H9 (cell line): ENCODE measurements at regions not wholly inside any gene's neighbourhood (a gene's known extent, or its start where the extent isn't known, plus 50 kb on each side); places are given as distances from the start of the nearest gene placed in this dataset.

Experiments used
- DNase-seq: peaks from one replicate; pipeline ENCODE4 v3.0.0-alpha.2; 2017
- H2AFZ ChIP-seq: one replicate; pipeline ENCODE4 v1.6.1; 2013; ENCODE audit warnings: mild to moderate bottlenecking, low read length, control low read depth, moderate library complexity
- H2AK5ac ChIP-seq: 2 replicates; pipeline ENCODE4 v1.6.1; 2013; ENCODE audit warnings: low read length, control low read depth, mixed read lengths; ENCODE audit not compliant: insufficient read length
- H2BK120ac ChIP-seq: one replicate; pipeline ENCODE4 v1.6.1; 2013; ENCODE audit warnings: low read depth, mild to moderate bottlenecking, low read length, control low read depth, inconsistent platforms; ENCODE audit not compliant: poor library complexity, severe bottlenecking
- H2BK12ac ChIP-seq: 2 replicates; pipeline ENCODE4 v1.6.1; 2013; ENCODE audit warnings: low read length, control low read depth, mixed read lengths, low read depth; ENCODE audit not compliant: insufficient read length
- H2BK15ac ChIP-seq: 2 replicates; pipeline ENCODE4 v1.6.1; 2013; ENCODE audit warnings: low read depth, low read length, control low read depth
- H2BK20ac ChIP-seq: one replicate; pipeline ENCODE4 v1.6.1; 2013; ENCODE audit warnings: low read depth, mild to moderate bottlenecking, low read length, control low read depth, inconsistent platforms; ENCODE audit not compliant: poor library complexity, severe bottlenecking
- H2BK5ac ChIP-seq: 2 replicates; pipeline ENCODE4 v1.6.1; 2013; ENCODE audit warnings: low read length, control low read depth, mixed read lengths; ENCODE audit not compliant: insufficient read length
- H3K14ac ChIP-seq: 2 replicates; pipeline ENCODE4 v1.6.1; 2013; ENCODE audit warnings: low read length, control low read depth; ENCODE audit not compliant: insufficient read depth
- H3K18ac ChIP-seq: 2 replicates; pipeline ENCODE4 v1.6.1; 2013; ENCODE audit warnings: low read depth, mild to moderate bottlenecking, mixed read lengths, low read length, control low read depth; ENCODE audit not compliant: insufficient read length
- H3K23ac ChIP-seq: 2 replicates; pipeline ENCODE4 v1.6.1; 2013; ENCODE audit warnings: low read length, control low read depth, mixed read lengths, low read depth; ENCODE audit not compliant: insufficient read length
- H3K23me2 ChIP-seq: 2 replicates; pipeline ENCODE4 v1.6.1; 2013; ENCODE audit warnings: low read depth, mild to moderate bottlenecking, mixed read lengths, low read length, control low read depth; ENCODE audit not compliant: insufficient read length, poor library complexity, severe bottlenecking
- H3K27ac ChIP-seq: 2 replicates; pipeline ENCODE4 v1.5.1; 2013; ENCODE audit warnings: low read length, control low read depth, mixed read lengths, low read depth; ENCODE audit not compliant: insufficient read length
- H3K27me3 ChIP-seq: 2 replicates; pipeline ENCODE4 v1.6.1; 2013; ENCODE audit warnings: low read length, control low read depth, inconsistent platforms; ENCODE audit not compliant: insufficient read depth
- H3K4ac ChIP-seq: 2 replicates; pipeline ENCODE4 v1.6.1; 2013; ENCODE audit warnings: low read depth, mild to moderate bottlenecking, control low read depth, inconsistent platforms, low read length, moderate library complexity
- H3K4me1 ChIP-seq: 2 replicates; pipeline ENCODE4 v1.6.1; 2013; ENCODE audit warnings: low read length, control low read depth, inconsistent platforms; ENCODE audit not compliant: insufficient read depth
- H3K4me2 ChIP-seq: 2 replicates; pipeline ENCODE4 v1.6.1; 2013; ENCODE audit warnings: low read length, control low read depth, mixed read lengths; ENCODE audit not compliant: insufficient read length, insufficient read depth
- H3K56ac ChIP-seq: 2 replicates; pipeline ENCODE4 v1.6.1; 2013; ENCODE audit warnings: low read depth, mild to moderate bottlenecking, mixed read lengths, low read length, control low read depth; ENCODE audit not compliant: insufficient read length
- H3K79me1 ChIP-seq: 2 replicates; pipeline ENCODE4 v1.6.1; 2013; ENCODE audit warnings: low read depth, mild to moderate bottlenecking, moderate library complexity, low read length, control low read depth, inconsistent platforms; ENCODE audit not compliant: insufficient read depth, poor library complexity, severe bottlenecking
- H3K79me2 ChIP-seq: 2 replicates; pipeline ENCODE4 v1.6.1; 2013; ENCODE audit warnings: low read length, control low read depth, inconsistent platforms; ENCODE audit not compliant: insufficient read depth
- H3K9ac ChIP-seq: 2 replicates; pipeline ENCODE4 v1.6.1; 2013; ENCODE audit warnings: low read length, control low read depth, mixed read lengths; ENCODE audit not compliant: insufficient read length; ENCODE audit errors: extremely low read depth
- H3K9me3 ChIP-seq: one replicate; pipeline ENCODE4 v1.6.1; 2013; ENCODE audit warnings: low read depth, low read length, inconsistent platforms; ENCODE audit not compliant: control insufficient read depth
- H3T11ph ChIP-seq: one replicate; pipeline ENCODE4 v1.6.1; 2013; ENCODE audit warnings: mild to moderate bottlenecking, low read length, control low read depth, inconsistent platforms
- H4K20me1 ChIP-seq: one replicate; pipeline ENCODE4 v1.6.1; 2013; ENCODE audit not compliant: control insufficient read depth, insufficient read length, insufficient read depth
- H4K5ac ChIP-seq: 2 replicates; pipeline ENCODE4 v1.6.1; 2013; ENCODE audit warnings: low read depth, mild to moderate bottlenecking, mixed read lengths, low read length, control low read depth; ENCODE audit not compliant: insufficient read length
- H4K8ac ChIP-seq: replicated peaks from 2 replicates; pipeline ENCODE4 v1.6.1; 2013; ENCODE audit warnings: low read length, control low read depth, mixed read lengths, low read depth; ENCODE audit not compliant: insufficient read length
- H4K91ac ChIP-seq: 2 replicates; pipeline ENCODE4 v1.6.1; 2013; ENCODE audit warnings: low read depth, mild to moderate bottlenecking, moderate library complexity, mixed read lengths, low read length, control low read depth; ENCODE audit not compliant: insufficient read length
- H3K27ac Mint-ChIP-seq, 3 experiments: 2 replicates in 2 of 3; 3 replicates in 1 of 3; pipeline ENCODE4 v1.8.0; 2020 to 2021; ENCODE audit warnings: mixed read lengths in 3 of 3, mild to moderate bottlenecking in 1 of 3, moderate library complexity in 1 of 3
- H3K27me3 Mint-ChIP-seq: 2 replicates; pipeline ENCODE4 v1.8.0; 2021; ENCODE audit warnings: low read depth, mild to moderate bottlenecking, moderate library complexity, mixed read lengths
- H3K36me3 Mint-ChIP-seq, 3 experiments: 2 replicates in 2 of 3; 3 replicates in 1 of 3; pipeline ENCODE4 v1.8.0; 2020 to 2021; ENCODE audit warnings: low read depth in 3 of 3, mixed read lengths in 3 of 3; ENCODE audit not compliant: insufficient read depth in 1 of 3
- H3K4me1 Mint-ChIP-seq, 2 experiments: 2 replicates each; pipeline ENCODE4 v1.8.0; 2020; ENCODE audit warnings: mixed read lengths in 2 of 2
- H3K4me3 Mint-ChIP-seq, 2 experiments: 2 replicates in 1 of 2; 3 replicates in 1 of 2; pipeline ENCODE4 v1.8.0; 2020 to 2021; ENCODE audit warnings: mild to moderate bottlenecking in 2 of 2, mixed read lengths in 2 of 2, moderate library complexity in 1 of 2
- H3K9me3 Mint-ChIP-seq, 2 experiments: 2 replicates in 1 of 2; 3 replicates in 1 of 2; pipeline ENCODE4 v1.8.0; 2020; ENCODE audit warnings: mild to moderate bottlenecking in 2 of 2, mixed read lengths in 2 of 2, moderate library complexity in 1 of 2
- WGBS: extraction: QIAGEN DNeasy Blood & Tissue Kit; methylation state at CpG from one replicate; pipeline ENCODE4 v1.1.7; 2013; ENCODE audit warnings: missing lambda C conversion rate, low lambda C conversion rate, mixed read lengths; ENCODE audit not compliant: insufficient read length; ENCODE audit errors: extremely low coverage; 5-methylcytosine and 5-hydroxymethylcytosine counted together
- TF ChIP-seq, protein P1 (sequence below): fragments of 200-600 bp; sonication (generic); conservative IDR thresholded peaks from 3 replicates; pipeline ENCODE4 v1.8.0; 2021; ENCODE audit warnings: antibody characterized with exemption, mild to moderate bottlenecking

DNA sequence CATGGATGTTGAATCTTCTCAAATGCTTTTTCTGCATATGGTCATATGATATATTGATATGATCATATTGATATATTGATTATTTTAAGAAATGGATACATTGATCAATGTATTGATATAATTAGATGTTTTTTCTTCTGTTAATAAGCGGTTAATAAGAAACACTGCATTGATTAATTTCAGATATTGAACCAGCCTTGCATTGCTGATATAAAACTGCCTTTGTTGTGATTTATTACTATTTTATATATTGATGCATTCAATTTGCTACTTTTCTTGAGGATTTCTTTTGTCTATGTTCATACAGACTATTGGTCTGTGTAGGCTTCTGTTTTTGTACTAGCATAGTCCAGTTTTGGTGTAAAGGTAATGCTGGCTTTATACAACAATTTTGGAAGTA is 79.7 kb upstream of the ELN start:
- WGBS: no CpG with 5 or more reads among the region's 1 CpG
- Histone ChIP-seq H3K23me2 (no peaks in the 10 kb centered on the region), H3K9ac (no peak overlapping the region), H3K4me1 (no peaks in the 10 kb centered on the region), H3T11ph (no peak overlapping the region), H3K9me3 (no peaks in the 10 kb centered on the region), H2BK120ac (no peak overlapping the region), H3K23ac (no peak overlapping the region), H4K5ac (no peak overlapping the region), H2AK5ac (no peak overlapping the region), H3K4ac (no peak overlapping the region), H2BK15ac (no peak overlapping the region), H2AFZ (no peak overlapping the region), H4K20me1 (no peaks in the 10 kb centered on the region), H3K27me3 (no peaks in the 10 kb centered on the region), H3K79me1 (no peaks in the 10 kb centered on the region), H2BK12ac (no peak overlapping the region), H3K4me2 (no peak overlapping the region), H2BK20ac (no peak overlapping the region), H4K91ac (no peak overlapping the region), H4K8ac (no peak overlapping the region), H3K79me2 (no peaks in the 10 kb centered on the region), H3K56ac (no peak overlapping the region), H3K18ac (no peak overlapping the region), H3K14ac (no peak overlapping the region), H2BK5ac (no peak overlapping the region), H3K27ac (no peak overlapping the region)
- TF ChIP-seq, protein P1, sequence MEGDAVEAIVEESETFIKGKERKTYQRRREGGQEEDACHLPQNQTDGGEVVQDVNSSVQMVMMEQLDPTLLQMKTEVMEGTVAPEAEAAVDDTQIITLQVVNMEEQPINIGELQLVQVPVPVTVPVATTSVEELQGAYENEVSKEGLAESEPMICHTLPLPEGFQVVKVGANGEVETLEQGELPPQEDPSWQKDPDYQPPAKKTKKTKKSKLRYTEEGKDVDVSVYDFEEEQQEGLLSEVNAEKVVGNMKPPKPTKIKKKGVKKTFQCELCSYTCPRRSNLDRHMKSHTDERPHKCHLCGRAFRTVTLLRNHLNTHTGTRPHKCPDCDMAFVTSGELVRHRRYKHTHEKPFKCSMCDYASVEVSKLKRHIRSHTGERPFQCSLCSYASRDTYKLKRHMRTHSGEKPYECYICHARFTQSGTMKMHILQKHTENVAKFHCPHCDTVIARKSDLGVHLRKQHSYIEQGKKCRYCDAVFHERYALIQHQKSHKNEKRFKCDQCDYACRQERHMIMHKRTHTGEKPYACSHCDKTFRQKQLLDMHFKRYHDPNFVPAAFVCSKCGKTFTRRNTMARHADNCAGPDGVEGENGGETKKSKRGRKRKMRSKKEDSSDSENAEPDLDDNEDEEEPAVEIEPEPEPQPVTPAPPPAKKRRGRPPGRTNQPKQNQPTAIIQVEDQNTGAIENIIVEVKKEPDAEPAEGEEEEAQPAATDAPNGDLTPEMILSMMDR: no peak
- DNase-seq: no peak
- peaks cover 3% of the 10 kb centered on the region in 2 experiments; a peak in 1 of 4 replicates for H3K4me1 Mint-ChIP-seq
- peaks cover 13 to 18% of the 10 kb centered on the region in 2 experiments for H3K9me3 Mint-ChIP-seq
- H3K27ac Mint-ChIP-seq: no peak overlapping the region
- no peak overlapping the region for H3K4me3 Mint-ChIP-seq
- peaks cover 2% of the 10 kb centered on the region; the same call in 1 of the 2 replicates for H3K27me3 Mint-ChIP-seq
- peaks cover 0 to 5% (median 5%) of the 10 kb centered on the region in 3 experiments; a peak in 2 of 7 replicates for H3K36me3 Mint-ChIP-seq
